ENCODE measurements at regions not wholly inside any gene's neighbourhood (a gene's known extent, or its start where the extent isn't known, plus 50 kb on each side); places are given as distances from the start of the nearest gene placed in this dataset.

DNA sequence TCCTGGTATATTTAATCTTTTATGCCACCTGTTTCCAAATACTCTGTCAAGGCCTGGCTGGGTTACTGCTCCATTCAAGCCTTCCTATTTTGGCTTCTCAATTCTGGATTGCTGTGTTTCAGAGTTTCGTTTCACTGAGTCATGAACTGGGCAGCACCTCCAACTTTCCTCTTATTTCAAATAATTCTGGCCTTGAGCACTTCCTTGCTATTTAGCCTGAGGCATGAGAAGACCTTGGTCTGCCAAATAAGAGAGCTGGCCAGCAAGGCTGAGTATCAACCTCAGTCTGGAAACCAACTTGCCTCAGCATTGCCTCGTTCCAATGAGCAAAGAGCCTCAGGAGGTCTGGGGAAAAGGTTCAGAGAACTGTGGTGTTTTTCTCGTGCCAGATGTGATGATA is 66.6 kb downstream of the TNFAIP3 start:
- Histone ChIP-seq H3K4me3 (ENCODE audit: low read length) (no peak overlapping the region), H3K36me3 (ENCODE audit: control insufficient read depth, insufficient read depth, low read length) (no peaks in the 10 kb centered on the region), H3K4me1 (ENCODE audit: control insufficient read depth, insufficient read depth, low read length) (no peaks in the 10 kb centered on the region), H3K27ac (ENCODE audit: low read depth, low read length) (no peak overlapping the region), H3K9ac (ENCODE audit: extremely low read depth, low read length, poor library complexity, severe bottlenecking) (no peak overlapping the region), H3K9me3 (ENCODE audit: control insufficient read depth, low read length) (peaks cover 16% of the 10 kb centered on the region), H3K27me3 (ENCODE audit: control insufficient read depth, insufficient read depth, low read length, poor library complexity, severe bottlenecking) (no peaks in the 10 kb centered on the region)
- Mint-ChIP-seq H3K4me3 (no peak overlapping the region), H3K36me3 (ENCODE audit: low read depth) (peaks cover 3% of the 10 kb centered on the region), H3K9me3 (peaks cover 17% of the 10 kb centered on the region), H3K27ac (no peak overlapping the region), H3K27me3 (ENCODE audit: insufficient read depth) (no peaks in the 10 kb centered on the region), H3K4me1 (no peaks in the 10 kb centered on the region)
- no peak for TF ChIP-seq CTCF (conservative IDR thresholded peaks at IDR 0.05)
- 92 to 93% methylated on average over 2 to 3 of the region's 3 CpGs for WGBS, 2 experiments (ENCODE audit: insufficient coverage in 1 of 2, insufficient read length in 1 of 2)
- DNase-seq, result no peak

- Histone ChIP-seq H3K4me1 (ENCODE audit: control insufficient read depth, insufficient read depth, low read length) (no peaks in the 10 kb centered on the region), H3K36me3 (ENCODE audit: control insufficient read depth, insufficient read depth, low read length) (no peaks in the 10 kb centered on the region), H3K27ac (ENCODE audit: low read depth, low read length) (no peak overlapping the region), H3K9ac (ENCODE audit: extremely low read depth, low read length, poor library complexity, severe bottlenecking) (no peak overlapping the region), H3K4me3 (ENCODE audit: low read length) (no peak overlapping the region), H3K27me3 (ENCODE audit: control insufficient read depth, insufficient read depth, low read length, poor library complexity, severe bottlenecking) (no peaks in the 10 kb centered on the region), H3K9me3 (ENCODE audit: control insufficient read depth, low read length) (peaks cover 19% of the 10 kb centered on the region)
- no peak overlapping the region for H3K27ac Mint-ChIP-seq
- H3K27me3 Mint-ChIP-seq (ENCODE audit: insufficient read depth), result no peaks in the 10 kb centered on the region
- no peak for DNase-seq
- no peak overlapping the region for H3K4me3 Mint-ChIP-seq
- peaks cover 21% of the 10 kb centered on the region for H3K9me3 Mint-ChIP-seq
- H3K4me1 Mint-ChIP-seq, result no peaks in the 10 kb centered on the region
- no peak for TF ChIP-seq CTCF (conservative IDR thresholded peaks at IDR 0.05)
- H3K36me3 Mint-ChIP-seq (ENCODE audit: low read depth), result peaks cover 3% of the 10 kb centered on the region
Measured at GRCh38 chr6:137936798-137937197, 69.7 kb downstream of the TNFAIP3 start.

DNA sequence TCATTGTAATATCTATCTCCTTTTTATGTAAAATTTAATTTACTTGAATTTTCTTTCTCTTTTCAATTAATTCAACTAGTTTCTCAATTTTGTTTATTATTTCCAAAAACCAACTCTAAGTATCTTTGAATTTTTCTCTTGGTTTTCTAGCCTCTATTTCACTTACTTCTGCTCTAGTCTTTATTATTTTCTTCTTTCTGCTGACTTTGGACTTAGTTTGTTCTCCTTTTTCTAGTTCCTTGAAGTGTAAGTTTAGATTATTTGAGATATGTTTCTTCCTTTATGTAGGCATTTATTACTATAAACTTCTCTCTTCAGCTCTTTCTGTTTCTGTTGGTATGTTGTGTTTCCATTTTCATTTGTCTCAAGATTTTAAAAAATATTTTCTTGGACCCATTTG is 70.8 kb downstream of the TNFAIP3 start:
- Histone ChIP-seq H3K36me3 (ENCODE audit: control insufficient read depth, insufficient read depth, low read length) (no peaks in the 10 kb centered on the region), H3K27ac (ENCODE audit: low read depth, low read length) (no peak overlapping the region), H3K4me3 (ENCODE audit: low read length) (no peak overlapping the region), H3K9me3 (ENCODE audit: control insufficient read depth, low read length) (peaks cover 19% of the 10 kb centered on the region), H3K4me1 (ENCODE audit: control insufficient read depth, insufficient read depth, low read length) (no peaks in the 10 kb centered on the region), H3K9ac (ENCODE audit: extremely low read depth, low read length, poor library complexity, severe bottlenecking) (no peak overlapping the region), H3K27me3 (ENCODE audit: control insufficient read depth, insufficient read depth, low read length, poor library complexity, severe bottlenecking) (no peaks in the 10 kb centered on the region)
- H3K36me3 Mint-ChIP-seq (ENCODE audit: low read depth), result peaks cover 3% of the 10 kb centered on the region
- no peaks in the 10 kb centered on the region for H3K27me3 Mint-ChIP-seq (ENCODE audit: insufficient read depth)
- DNase-seq, result no peak
- H3K4me3 Mint-ChIP-seq, result no peak overlapping the region
- no peak overlapping the region for H3K27ac Mint-ChIP-seq
- H3K9me3 Mint-ChIP-seq, result peaks cover 21% of the 10 kb centered on the region
- TF ChIP-seq CTCF (conservative IDR thresholded peaks at IDR 0.05), result no peak
- H3K4me1 Mint-ChIP-seq, result no peaks in the 10 kb centered on the region
